SK-N-SH (cell line): ENCODE measurements at regions not wholly inside any gene's neighbourhood (a gene's known extent, or its start where the extent isn't known, plus 50 kb on each side); places are given as distances from the start of the nearest gene placed in this dataset.

Source experiments
- CTCF ChIP-seq: fragments of 200-600 bp; sonication (generic); IDR thresholded peaks from 2 replicates; pipeline ENCODE4 v1.6.1; 2017; ENCODE audit warnings: antibody characterized with exemption, mild to moderate bottlenecking, moderate library complexity
- EP300 ChIP-seq, 2 experiments: IDR thresholded peaks; 2 replicates each; pipeline versions ENCODE4 v1.4.0 to v1.6.1; 2012; ENCODE audit warnings: borderline replicate concordance in 1 of 2, low read depth in 1 of 2, low read length in 1 of 2
- EZH2phosphoT487 ChIP-seq: fragments of 200-600 bp; sonication (generic); IDR thresholded peaks from 2 replicates; pipeline ENCODE4 v1.6.1; 2017; ENCODE audit warnings: low read depth, mixed run types, mild to moderate bottlenecking, antibody characterized with exemption, moderate library complexity, borderline replicate concordance
- FOXJ3 ChIP-seq: sonication (generic); formaldehyde crosslinking; IDR thresholded peaks from 2 replicates; pipeline ENCODE4 v1.5.1; 2020; ENCODE audit warnings: mild to moderate bottlenecking, missing genetic modification reagents
- POLR2AphosphoS5 ChIP-seq: IDR thresholded peaks from 2 replicates; pipeline ENCODE4 v1.6.1; 2012; ENCODE audit warnings: low read depth, low read length
- RAD21 ChIP-seq: IDR thresholded peaks from 2 replicates; pipeline ENCODE4 v1.6.1; 2012; ENCODE audit warnings: mild to moderate bottlenecking, low read length
- REST ChIP-seq: IDR thresholded peaks from 2 replicates; pipeline ENCODE4 v1.6.1; 2012; ENCODE audit warnings: mild to moderate bottlenecking, low read depth, low read length, moderate library complexity
- RFX5 ChIP-seq: IDR thresholded peaks from 2 replicates; pipeline ENCODE4 v1.6.1; 2012; ENCODE audit warnings: mild to moderate bottlenecking, improper control_type of control experiment, low read length

- no peak for TF ChIP-seq POLR2AphosphoS5
- no peak for TF ChIP-seq RAD21
- no peak for TF ChIP-seq EZH2phosphoT487
- no peak for TF ChIP-seq CTCF
- TF ChIP-seq FOXJ3 (CRISPR knock-in tag), result no peak
- TF ChIP-seq REST, result no peak
- no peak for TF ChIP-seq EP300 (IDR thresholded peaks at IDR 0.05; ENCODE audit: borderline replicate concordance in 1 of 2, low read depth in 1 of 2, low read length in 1 of 2)
- TF ChIP-seq RFX5, result no peak
Observed at GRCh38 chr3:194215392-194215791, 79.4 kb downstream of the HES1 start.
